ENCODE measurements at regions not wholly inside any gene's neighbourhood (a gene's known extent, or its start where the extent isn't known, plus 50 kb on each side); places are given as distances from the start of the nearest gene placed in this dataset.

GRCh38 chr5:5686356-5686755 lies 263.9 kb downstream of the ICE1 start:
- TF ChIP-seq EZH2 (IDR thresholded peaks at IDR 0.05; ENCODE audit: insufficient read depth, low read length), result no peak
- TF ChIP-seq CTCF (IDR thresholded peaks at IDR 0.05; ENCODE audit: insufficient read depth, low read depth, low read length), result no peak
